Ishikawa (cell line): ENCODE measurements at regions not wholly inside any gene's neighbourhood (a gene's known extent, or its start where the extent isn't known, plus 50 kb on each side); places are given as distances from the start of the nearest gene placed in this dataset.

Experiments
- CEBPB ChIP-seq: IDR thresholded peaks from 2 replicates; pipeline ENCODE4 v1.6.1; 2012
- CREB1 ChIP-seq: IDR thresholded peaks from 2 replicates; pipeline ENCODE4 v1.6.1; 2012; ENCODE audit warnings: low read depth
- EGR1 ChIP-seq: IDR thresholded peaks from 2 replicates; pipeline ENCODE4 v1.6.1; 2012
- EP300 ChIP-seq: IDR thresholded peaks from 2 replicates; pipeline ENCODE4 v1.6.1; 2012; ENCODE audit warnings: borderline replicate concordance
- FOXM1 ChIP-seq: IDR thresholded peaks from 2 replicates; pipeline ENCODE4 v1.6.1; 2012; ENCODE audit warnings: low read depth, borderline replicate concordance
- NFIC ChIP-seq: IDR thresholded peaks from 2 replicates; pipeline ENCODE4 v1.6.1; 2012
- RAD21 ChIP-seq: IDR thresholded peaks from 2 replicates; pipeline ENCODE4 v1.6.1; 2012; ENCODE audit warnings: low read depth
- TAF1 ChIP-seq: IDR thresholded peaks from 2 replicates; pipeline ENCODE4 v1.6.1; 2012; ENCODE audit warnings: low read depth, mild to moderate bottlenecking
- TCF12 ChIP-seq: IDR thresholded peaks from 2 replicates; pipeline ENCODE4 v1.6.1; 2012; ENCODE audit warnings: low read depth
- TEAD4 ChIP-seq: IDR thresholded peaks from 2 replicates; pipeline ENCODE4 v1.6.1; 2012
- YY1 ChIP-seq: IDR thresholded peaks from 2 replicates; pipeline ENCODE4 v1.6.1; 2012; ENCODE audit warnings: low read depth
- ZBTB7A ChIP-seq: IDR thresholded peaks from 2 replicates; pipeline ENCODE4 v1.6.1; 2012; ENCODE audit warnings: low read depth
- TF ChIP-seq, protein P1 (sequence below): IDR thresholded peaks from 2 replicates; pipeline ENCODE4 v1.6.1; 2012
- TF ChIP-seq, protein P2 (sequence below): IDR thresholded peaks from 2 replicates; pipeline ENCODE4 v1.6.1; 2012
- TF ChIP-seq, protein P3 (sequence below): IDR thresholded peaks from 2 replicates; pipeline ENCODE4 v1.6.1; 2012; ENCODE audit warnings: low read depth, mild to moderate bottlenecking

DNA sequence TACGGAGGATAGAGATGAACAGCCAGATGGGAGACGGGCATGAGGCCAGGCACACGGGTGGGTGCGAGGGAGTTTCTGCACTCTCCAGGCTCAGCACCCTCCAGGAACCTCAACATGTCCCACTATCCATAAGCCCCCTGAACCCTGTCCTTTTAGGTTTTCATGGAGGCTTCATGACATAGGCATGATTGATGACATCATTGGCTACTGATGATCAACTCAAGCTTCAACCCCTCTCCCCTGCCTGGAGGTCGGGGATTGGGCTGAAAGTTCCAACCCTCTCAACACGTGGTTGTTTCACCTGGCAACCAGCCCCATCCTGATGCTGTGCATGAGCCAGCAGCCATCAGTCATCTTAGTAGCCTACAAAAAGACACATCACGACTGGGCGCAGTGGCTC lies 360.7 kb upstream of the AUTS2 start:
- TF ChIP-seq, protein P1, sequence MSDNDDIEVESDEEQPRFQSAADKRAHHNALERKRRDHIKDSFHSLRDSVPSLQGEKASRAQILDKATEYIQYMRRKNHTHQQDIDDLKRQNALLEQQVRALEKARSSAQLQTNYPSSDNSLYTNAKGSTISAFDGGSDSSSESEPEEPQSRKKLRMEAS = no peak

DNA sequence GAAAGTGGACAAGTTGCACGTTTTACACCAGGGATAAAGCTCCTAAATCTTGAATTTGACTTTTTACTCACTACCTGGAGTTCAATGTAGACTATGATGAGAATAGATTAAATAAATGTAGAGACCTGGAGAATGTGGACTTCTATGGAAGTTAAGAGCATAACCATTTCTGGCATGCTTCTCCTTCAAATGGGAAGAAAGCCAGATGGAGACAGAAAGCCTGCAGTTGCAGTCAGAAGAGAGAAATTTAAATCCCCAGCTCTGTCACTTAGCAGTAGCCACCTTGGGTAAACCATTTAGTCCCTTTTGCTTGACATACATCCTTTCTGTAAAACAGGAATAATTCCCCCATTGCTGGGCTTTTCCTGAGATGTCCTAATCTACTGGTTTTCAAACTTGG lies 355.3 kb upstream of the AUTS2 start:
- TF ChIP-seq TAF1 (no peak), EP300 (no peak), RAD21 (no peak), NFIC (no peak), EGR1 (no peak), ZBTB7A (no peak), FOXM1 (no peak), CEBPB (no peak), YY1 (no peak), TEAD4 (no peak), CREB1 (no peak), TCF12 (no peak)
- TF ChIP-seq, protein P2, sequence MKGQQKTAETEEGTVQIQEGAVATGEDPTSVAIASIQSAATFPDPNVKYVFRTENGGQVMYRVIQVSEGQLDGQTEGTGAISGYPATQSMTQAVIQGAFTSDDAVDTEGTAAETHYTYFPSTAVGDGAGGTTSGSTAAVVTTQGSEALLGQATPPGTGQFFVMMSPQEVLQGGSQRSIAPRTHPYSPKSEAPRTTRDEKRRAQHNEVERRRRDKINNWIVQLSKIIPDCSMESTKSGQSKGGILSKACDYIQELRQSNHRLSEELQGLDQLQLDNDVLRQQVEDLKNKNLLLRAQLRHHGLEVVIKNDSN = no peak
- TF ChIP-seq, protein P3, sequence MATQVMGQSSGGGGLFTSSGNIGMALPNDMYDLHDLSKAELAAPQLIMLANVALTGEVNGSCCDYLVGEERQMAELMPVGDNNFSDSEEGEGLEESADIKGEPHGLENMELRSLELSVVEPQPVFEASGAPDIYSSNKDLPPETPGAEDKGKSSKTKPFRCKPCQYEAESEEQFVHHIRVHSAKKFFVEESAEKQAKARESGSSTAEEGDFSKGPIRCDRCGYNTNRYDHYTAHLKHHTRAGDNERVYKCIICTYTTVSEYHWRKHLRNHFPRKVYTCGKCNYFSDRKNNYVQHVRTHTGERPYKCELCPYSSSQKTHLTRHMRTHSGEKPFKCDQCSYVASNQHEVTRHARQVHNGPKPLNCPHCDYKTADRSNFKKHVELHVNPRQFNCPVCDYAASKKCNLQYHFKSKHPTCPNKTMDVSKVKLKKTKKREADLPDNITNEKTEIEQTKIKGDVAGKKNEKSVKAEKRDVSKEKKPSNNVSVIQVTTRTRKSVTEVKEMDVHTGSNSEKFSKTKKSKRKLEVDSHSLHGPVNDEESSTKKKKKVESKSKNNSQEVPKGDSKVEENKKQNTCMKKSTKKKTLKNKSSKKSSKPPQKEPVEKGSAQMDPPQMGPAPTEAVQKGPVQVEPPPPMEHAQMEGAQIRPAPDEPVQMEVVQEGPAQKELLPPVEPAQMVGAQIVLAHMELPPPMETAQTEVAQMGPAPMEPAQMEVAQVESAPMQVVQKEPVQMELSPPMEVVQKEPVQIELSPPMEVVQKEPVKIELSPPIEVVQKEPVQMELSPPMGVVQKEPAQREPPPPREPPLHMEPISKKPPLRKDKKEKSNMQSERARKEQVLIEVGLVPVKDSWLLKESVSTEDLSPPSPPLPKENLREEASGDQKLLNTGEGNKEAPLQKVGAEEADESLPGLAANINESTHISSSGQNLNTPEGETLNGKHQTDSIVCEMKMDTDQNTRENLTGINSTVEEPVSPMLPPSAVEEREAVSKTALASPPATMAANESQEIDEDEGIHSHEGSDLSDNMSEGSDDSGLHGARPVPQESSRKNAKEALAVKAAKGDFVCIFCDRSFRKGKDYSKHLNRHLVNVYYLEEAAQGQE = no peak
- TF ChIP-seq, protein P1 = no peak

DNA sequence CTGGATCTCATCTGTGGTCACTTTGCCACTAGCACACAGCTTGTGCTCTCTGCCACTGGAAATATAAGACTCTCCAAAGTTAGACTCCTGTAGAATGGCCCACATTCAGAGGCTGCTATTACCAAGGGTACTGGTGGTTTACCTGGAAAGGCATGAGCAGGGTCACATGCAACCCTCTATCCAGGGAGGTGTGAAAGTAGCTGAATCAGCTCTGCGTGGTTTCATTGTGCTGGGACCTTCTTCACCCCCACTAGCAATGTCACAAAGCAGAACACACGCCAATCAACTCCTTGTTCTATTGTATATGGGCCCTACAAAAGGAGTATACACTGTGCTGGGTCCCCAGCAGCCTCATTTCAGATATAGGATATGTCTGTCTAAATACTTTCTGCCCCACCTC lies 353.6 kb upstream of the AUTS2 start:
- TF ChIP-seq, protein P1 = no peak
- TF ChIP-seq, protein P3 = no peak
- TF ChIP-seq YY1 (no peak), CREB1 (no peak), RAD21 (no peak), TAF1 (no peak), TEAD4 (no peak)

DNA sequence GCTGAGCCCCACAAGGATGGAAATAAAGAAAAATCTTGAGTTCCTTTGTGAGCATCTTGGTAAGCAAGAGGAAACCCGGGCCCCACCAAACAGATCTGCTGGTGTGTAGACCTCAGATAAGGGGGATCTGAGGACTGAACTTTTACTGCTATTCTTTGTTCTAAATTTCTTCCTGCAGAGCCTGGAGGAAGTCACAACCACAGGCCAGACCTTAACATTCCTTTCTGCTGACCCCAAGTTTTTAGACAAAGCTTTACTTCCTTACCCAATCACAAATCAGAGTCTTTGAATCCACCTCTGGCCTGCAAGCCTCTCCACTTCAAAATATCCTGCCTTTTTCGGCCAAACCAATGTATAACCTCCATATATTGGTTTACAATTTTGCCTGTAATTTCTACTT lies 352.6 kb upstream of the AUTS2 start:
- TF ChIP-seq TEAD4 = no peak
- TF ChIP-seq YY1 = no peak
- TF ChIP-seq CREB1 = no peak
- TF ChIP-seq TAF1 = no peak
- TF ChIP-seq, protein P1 = no peak
- TF ChIP-seq CEBPB = no peak
- TF ChIP-seq EGR1 = no peak

DNA sequence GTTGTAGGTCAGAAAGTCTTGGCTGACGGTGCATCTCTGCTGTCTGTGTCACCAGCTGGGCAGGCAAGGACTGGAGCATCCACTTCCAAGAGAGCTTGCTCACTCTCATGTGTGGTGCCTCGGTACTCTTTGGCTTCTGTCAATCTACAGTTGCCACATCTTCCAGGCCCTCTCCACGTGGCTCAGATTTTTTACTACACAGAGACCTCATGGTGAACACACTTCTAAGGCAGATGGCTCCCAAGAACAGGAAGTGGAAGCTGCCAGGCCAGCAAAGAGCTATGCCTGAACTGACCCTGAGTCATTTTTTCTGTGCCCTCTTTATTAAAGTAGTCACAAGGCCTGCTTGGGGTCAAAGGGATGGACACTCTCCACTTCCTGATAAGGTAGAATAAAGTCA lies 351.5 kb upstream of the AUTS2 start:
- TF ChIP-seq TCF12 = no peak
- no peak for TF ChIP-seq CREB1
- no peak for TF ChIP-seq ZBTB7A
- no peak for TF ChIP-seq NFIC
- no peak for TF ChIP-seq EP300
- no peak for TF ChIP-seq TAF1
- TF ChIP-seq TEAD4 = no peak
- TF ChIP-seq YY1 = no peak
- TF ChIP-seq CEBPB = no peak

DNA sequence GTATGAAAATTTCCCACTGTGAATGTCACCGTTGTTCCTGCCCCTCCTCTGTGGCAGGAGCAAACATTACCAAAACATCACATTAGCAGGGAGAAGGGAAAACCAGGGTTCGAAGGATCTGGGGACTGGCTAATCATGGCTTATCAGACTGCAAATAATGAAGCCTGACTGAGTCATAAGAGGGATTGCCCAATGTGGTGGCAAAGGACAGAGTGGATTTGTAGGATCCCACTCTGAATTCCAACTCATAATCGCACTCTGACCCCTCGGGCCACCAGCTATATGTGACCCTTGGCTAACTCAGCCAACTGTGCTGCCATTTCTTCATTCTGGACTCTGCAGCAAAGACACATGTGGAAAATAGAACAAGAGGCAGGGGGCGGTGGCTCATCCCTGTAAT lies 347.3 kb upstream of the AUTS2 start:
- TF ChIP-seq, protein P1 = no peak
- TF ChIP-seq, protein P2 = no peak
- TF ChIP-seq, protein P3 = no peak
- TF ChIP-seq EGR1 = no peak
- TF ChIP-seq FOXM1 = no peak
- TF ChIP-seq EP300 = no peak
